HepG2 (cell line): ENCODE measurements at regions not wholly inside any gene's neighbourhood (a gene's known extent, or its start where the extent isn't known, plus 50 kb on each side); places are given as distances from the start of the nearest gene placed in this dataset.

Experiments
- ATAC-seq: fragments of 200-7000 bp; cut with Tn5 transposase; 3 replicates; pipeline ENCODE4 v1.9.1; 2020; ENCODE audit warnings: mild to moderate bottlenecking, moderate library complexity
- BruUV-seq: library from RNA; stranded (reverse); fragments of 400-500 nt; replicated peaks from 2 replicates; lab custom pipeline; 2021; lab: Mats Ljungman, UMichigan
- CTCF ChIA-PET: fragments of 300-600 bp; formaldehyde crosslinking; extraction: SDS; loops from one replicate; lab custom pipeline; 2021; ENCODE audit warnings: low total read pairs, inconsistent platforms, low intra/inter-chr PET ratio; lab: Yijun Ruan, JAX
- POLR2A ChIA-PET: fragments of 350-600 bp; sonication (Branson Sonifier 250); formaldehyde crosslinking; loops from one replicate; lab custom pipeline; 2020; ENCODE audit warnings: antibody characterized with exemption, inconsistent platforms; lab: Yijun Ruan, JAX
- DNase-seq: peaks from one replicate; pipeline ENCODE4 v3.0.0-alpha.2; 2015; ENCODE audit warnings: low spot score
- FAIRE-seq: peaks from 3 replicates; lab custom pipeline; 2011; peaks lifted over from hg19 to GRCh38; lab: Jason Lieb, UNC
- H2AFZ ChIP-seq: one replicate; pipeline ENCODE4 v1.6.1; 2011; ENCODE audit warnings: low read length, inconsistent platforms
- H3K27ac ChIP-seq: fragments of 300-600 bp; 3 replicates; pipeline ENCODE4 v1.8.0; 2011; ENCODE audit warnings: mixed run types, mild to moderate bottlenecking, mixed read lengths, low read length, inconsistent platforms; ENCODE audit not compliant: insufficient read depth; ENCODE audit errors: extremely low read length
- H3K27me3 ChIP-seq, 2 experiments: fragments of 200-600 bp in 1 of 2; 2 replicates in 1 of 2; 3 replicates in 1 of 2; pipeline versions ENCODE4 v1.6.0 to v1.8.0; 2011; ENCODE audit warnings: low read length in 2 of 2, mild to moderate bottlenecking in 2 of 2, moderate library complexity in 2 of 2, inconsistent platforms in 1 of 2; ENCODE audit not compliant: insufficient read depth in 2 of 2, control insufficient read depth in 1 of 2
- H3K36me3 ChIP-seq, 2 experiments: fragments of 200-600 bp in 1 of 2; replicated peaks in 1 of 2; 2 replicates in 1 of 2; 3 replicates in 1 of 2; pipeline versions ENCODE4 v1.5.1 to v1.8.0; 2011; ENCODE audit warnings: low read length in 2 of 2, inconsistent platforms in 1 of 2; ENCODE audit not compliant: insufficient read depth in 2 of 2, control insufficient read depth in 1 of 2
- H3K4me1 ChIP-seq: 2 replicates; pipeline ENCODE4 v1.5.1; 2012; ENCODE audit warnings: low read length, inconsistent platforms; ENCODE audit not compliant: insufficient read depth
- H3K4me2 ChIP-seq: 2 replicates; pipeline ENCODE4 v1.6.0; 2011; ENCODE audit warnings: low read depth, low read length, inconsistent platforms
- H3K4me3 ChIP-seq, 3 experiments: fragments of 200-600 bp in 1 of 3; sonication (generic), shearing (Covaris generic) in 1 of 3; replicated peaks in 1 of 3; 2 replicates each; pipeline ENCODE4 v1.5.1; 2011 to 2016; ENCODE audit warnings: low read length in 3 of 3, inconsistent platforms in 2 of 3, low read depth in 2 of 3, mild to moderate bottlenecking in 2 of 3, control low read depth in 1 of 3, mixed read lengths in 1 of 3; ENCODE audit not compliant: insufficient read depth in 1 of 3
- H3K79me2 ChIP-seq: one replicate; pipeline ENCODE4 v1.6.1; 2011; ENCODE audit warnings: low read length, inconsistent platforms; ENCODE audit not compliant: insufficient read depth
- H3K9ac ChIP-seq: 2 replicates; pipeline ENCODE4 v1.6.0; 2011; ENCODE audit warnings: mild to moderate bottlenecking, low read depth, low read length, inconsistent platforms; ENCODE audit not compliant: insufficient read depth
- H3K9me3 ChIP-seq: 2 replicates; pipeline ENCODE4 v1.5.1; 2012; ENCODE audit warnings: mild to moderate bottlenecking, low read length
- H4K20me1 ChIP-seq: 2 replicates; pipeline ENCODE4 v1.6.0; 2011; ENCODE audit warnings: inconsistent platforms, mild to moderate bottlenecking, low read length, moderate library complexity; ENCODE audit not compliant: insufficient read depth
- IKZF4 ChIP-seq: sonication (generic); formaldehyde crosslinking; IDR thresholded peaks from 2 replicates; pipeline ENCODE4 v1.5.1; 2020; ENCODE audit warnings: borderline replicate concordance, mild to moderate bottlenecking, low read depth, missing genetic modification reagents; ENCODE audit errors: not compliant biosample characterization
- ZNF7 ChIP-seq: IDR thresholded peaks from 2 replicates; pipeline ENCODE4 v1.6.1; 2016; ENCODE audit warnings: missing biosample characterization, missing genetic modification reagents
- WGBS: methylation state at CpG from one replicate; pipeline ENCODE4 v1.1.6; 2017; ENCODE audit warnings: low lambda C conversion rate; 5-methylcytosine and 5-hydroxymethylcytosine counted together
- in situ Hi-C: cut with HindIII; loops from 2 replicates; pipeline ENCODE4 v1.10.0; 2017; ENCODE audit warnings: low pct_unique_long_range_greater_than_20kb; ENCODE audit not compliant: extremely low pct_ligation_motif_present
- intact Hi-C: fragments of 100-400 bp; cut with micrococcal nuclease; formaldehyde crosslinking; loops from one replicate; pipeline ENCODE4 v1.10.0; 2022; ENCODE audit not compliant: unreplicated experiment
- TF ChIP-seq, protein P1 (sequence below): sonication (generic); formaldehyde crosslinking; conservative IDR thresholded peaks from 2 replicates; pipeline ENCODE4 v1.4.0; 2020; ENCODE audit warnings: missing genetic modification reagents
- TF ChIP-seq, protein P2 (sequence below): sonication (generic); formaldehyde crosslinking; IDR thresholded peaks from 2 replicates; pipeline ENCODE4 v1.4.0; 2020; ENCODE audit warnings: mild to moderate bottlenecking, low read depth, missing genetic modification reagents
- TF ChIP-seq, protein P3 (sequence below): sonication (generic); formaldehyde crosslinking; IDR thresholded peaks from 2 replicates; pipeline ENCODE4 v1.8.1; 2022; ENCODE audit warnings: mild to moderate bottlenecking, missing genetic modification reagents
- TF ChIP-seq, protein P4 (sequence below): IDR thresholded peaks from 2 replicates; pipeline ENCODE4 v1.6.1; 2016; ENCODE audit warnings: missing compliant biosample characterization, missing genetic modification reagents, borderline replicate concordance
- TF ChIP-seq, protein P5 (sequence below): sonication (generic); formaldehyde crosslinking; IDR thresholded peaks from 2 replicates; pipeline ENCODE4 v1.9.0; 2022; ENCODE audit warnings: missing genetic modification reagents, mild to moderate bottlenecking, borderline replicate concordance

DNA sequence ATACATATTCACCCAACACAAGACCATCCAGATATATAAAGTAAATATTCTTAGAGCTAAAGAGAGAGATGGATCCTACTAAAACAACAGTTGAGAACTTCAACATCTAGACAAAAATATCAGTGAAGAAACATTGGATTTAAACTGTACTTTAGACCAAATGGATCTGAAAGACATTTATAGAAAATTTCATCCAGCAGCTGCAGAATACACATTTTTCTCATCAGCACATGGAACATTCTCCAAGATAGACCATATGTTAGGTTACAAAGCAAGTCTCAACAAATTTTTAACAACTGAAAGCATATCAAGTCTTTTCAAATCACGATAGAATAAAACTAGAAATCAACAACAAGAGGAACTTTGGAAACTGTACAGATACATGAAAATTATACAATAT, 369.0 kb upstream of the CCDC54 start (continued):
- TF ChIP-seq, protein P1, sequence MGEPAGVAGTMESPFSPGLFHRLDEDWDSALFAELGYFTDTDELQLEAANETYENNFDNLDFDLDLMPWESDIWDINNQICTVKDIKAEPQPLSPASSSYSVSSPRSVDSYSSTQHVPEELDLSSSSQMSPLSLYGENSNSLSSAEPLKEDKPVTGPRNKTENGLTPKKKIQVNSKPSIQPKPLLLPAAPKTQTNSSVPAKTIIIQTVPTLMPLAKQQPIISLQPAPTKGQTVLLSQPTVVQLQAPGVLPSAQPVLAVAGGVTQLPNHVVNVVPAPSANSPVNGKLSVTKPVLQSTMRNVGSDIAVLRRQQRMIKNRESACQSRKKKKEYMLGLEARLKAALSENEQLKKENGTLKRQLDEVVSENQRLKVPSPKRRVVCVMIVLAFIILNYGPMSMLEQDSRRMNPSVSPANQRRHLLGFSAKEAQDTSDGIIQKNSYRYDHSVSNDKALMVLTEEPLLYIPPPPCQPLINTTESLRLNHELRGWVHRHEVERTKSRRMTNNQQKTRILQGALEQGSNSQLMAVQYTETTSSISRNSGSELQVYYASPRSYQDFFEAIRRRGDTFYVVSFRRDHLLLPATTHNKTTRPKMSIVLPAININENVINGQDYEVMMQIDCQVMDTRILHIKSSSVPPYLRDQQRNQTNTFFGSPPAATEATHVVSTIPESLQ = no peak
- TF ChIP-seq, all 625 proteins: peak for 0

DNA sequence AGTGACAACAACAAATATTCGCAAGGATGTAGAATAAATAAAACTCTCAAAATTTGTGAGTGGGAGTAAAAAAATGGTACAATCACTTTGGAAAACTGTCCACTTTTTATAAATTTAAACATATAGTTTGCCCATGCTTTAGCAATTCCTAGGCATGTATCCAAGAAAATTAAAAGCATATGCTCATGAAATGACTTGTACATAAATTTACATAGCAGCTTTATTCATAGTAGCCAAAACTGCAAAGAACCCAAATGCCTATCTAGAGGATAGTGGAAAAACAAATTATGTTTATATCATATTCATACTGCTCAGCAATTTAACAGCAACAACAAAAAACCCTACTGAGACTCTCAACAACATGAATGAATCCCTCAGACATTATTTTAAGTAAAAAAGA, 363.6 kb upstream of the CCDC54 start:
- CTCF ChIA-PET = no interaction called here
- POLR2A ChIA-PET = no interaction called here
- BruUV-seq = no TSS peak

More for the DNA sequence above, 363.6 kb upstream of the CCDC54 start:
- FAIRE-seq (no peak), DNase-seq (no peak), ATAC-seq (no peak)
- no peak overlapping the region for H3K4me2 ChIP-seq
- TF ChIP-seq ZNF7 (CRISPR knock-in tag) (no peak), IKZF4 (no peak)
- TF ChIP-seq, protein P2, sequence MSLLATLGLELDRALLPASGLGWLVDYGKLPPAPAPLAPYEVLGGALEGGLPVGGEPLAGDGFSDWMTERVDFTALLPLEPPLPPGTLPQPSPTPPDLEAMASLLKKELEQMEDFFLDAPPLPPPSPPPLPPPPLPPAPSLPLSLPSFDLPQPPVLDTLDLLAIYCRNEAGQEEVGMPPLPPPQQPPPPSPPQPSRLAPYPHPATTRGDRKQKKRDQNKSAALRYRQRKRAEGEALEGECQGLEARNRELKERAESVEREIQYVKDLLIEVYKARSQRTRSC (CRISPR knock-in tag) = no peak
- TF ChIP-seq, protein P3, sequence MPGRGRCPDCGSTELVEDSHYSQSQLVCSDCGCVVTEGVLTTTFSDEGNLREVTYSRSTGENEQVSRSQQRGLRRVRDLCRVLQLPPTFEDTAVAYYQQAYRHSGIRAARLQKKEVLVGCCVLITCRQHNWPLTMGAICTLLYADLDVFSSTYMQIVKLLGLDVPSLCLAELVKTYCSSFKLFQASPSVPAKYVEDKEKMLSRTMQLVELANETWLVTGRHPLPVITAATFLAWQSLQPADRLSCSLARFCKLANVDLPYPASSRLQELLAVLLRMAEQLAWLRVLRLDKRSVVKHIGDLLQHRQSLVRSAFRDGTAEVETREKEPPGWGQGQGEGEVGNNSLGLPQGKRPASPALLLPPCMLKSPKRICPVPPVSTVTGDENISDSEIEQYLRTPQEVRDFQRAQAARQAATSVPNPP = no peak
- TF ChIP-seq, protein P4, sequence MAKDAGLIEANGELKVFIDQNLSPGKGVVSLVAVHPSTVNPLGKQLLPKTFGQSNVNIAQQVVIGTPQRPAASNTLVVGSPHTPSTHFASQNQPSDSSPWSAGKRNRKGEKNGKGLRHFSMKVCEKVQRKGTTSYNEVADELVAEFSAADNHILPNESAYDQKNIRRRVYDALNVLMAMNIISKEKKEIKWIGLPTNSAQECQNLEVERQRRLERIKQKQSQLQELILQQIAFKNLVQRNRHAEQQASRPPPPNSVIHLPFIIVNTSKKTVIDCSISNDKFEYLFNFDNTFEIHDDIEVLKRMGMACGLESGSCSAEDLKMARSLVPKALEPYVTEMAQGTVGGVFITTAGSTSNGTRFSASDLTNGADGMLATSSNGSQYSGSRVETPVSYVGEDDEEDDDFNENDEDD (CRISPR knock-in tag) = no peak
- TF ChIP-seq, protein P5, sequence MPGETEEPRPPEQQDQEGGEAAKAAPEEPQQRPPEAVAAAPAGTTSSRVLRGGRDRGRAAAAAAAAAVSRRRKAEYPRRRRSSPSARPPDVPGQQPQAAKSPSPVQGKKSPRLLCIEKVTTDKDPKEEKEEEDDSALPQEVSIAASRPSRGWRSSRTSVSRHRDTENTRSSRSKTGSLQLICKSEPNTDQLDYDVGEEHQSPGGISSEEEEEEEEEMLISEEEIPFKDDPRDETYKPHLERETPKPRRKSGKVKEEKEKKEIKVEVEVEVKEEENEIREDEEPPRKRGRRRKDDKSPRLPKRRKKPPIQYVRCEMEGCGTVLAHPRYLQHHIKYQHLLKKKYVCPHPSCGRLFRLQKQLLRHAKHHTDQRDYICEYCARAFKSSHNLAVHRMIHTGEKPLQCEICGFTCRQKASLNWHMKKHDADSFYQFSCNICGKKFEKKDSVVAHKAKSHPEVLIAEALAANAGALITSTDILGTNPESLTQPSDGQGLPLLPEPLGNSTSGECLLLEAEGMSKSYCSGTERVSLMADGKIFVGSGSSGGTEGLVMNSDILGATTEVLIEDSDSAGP (CRISPR knock-in tag) = no peak
- H3K27me3 ChIP-seq = no peaks in the 10 kb centered on the region
- 100% methylated on average over 1 of the region's 1 CpG for WGBS
- intact Hi-C loops (no loop called here), in situ Hi-C loops (no loop called here)
- no peaks in the 10 kb centered on the region for H3K4me1 ChIP-seq
- peaks cover 17% of the 10 kb centered on the region for H3K9me3 ChIP-seq
- no peak overlapping the region for H2AFZ ChIP-seq
- no peaks in the 10 kb centered on the region for H3K79me2 ChIP-seq
- H3K9ac ChIP-seq = no peak overlapping the region
- H3K27ac ChIP-seq = no peak overlapping the region
- no peaks in the 10 kb centered on the region for H3K36me3 ChIP-seq
- H3K4me3 ChIP-seq = no peak overlapping the region
- H4K20me1 ChIP-seq = no peaks in the 10 kb centered on the region
